GM18520 (cell line): ENCODE measurements at regions not wholly inside any gene's neighbourhood (a gene's known extent, or its start where the extent isn't known, plus 50 kb on each side); places are given as distances from the start of the nearest gene placed in this dataset.

Experiments
- ATAC-seq: cut with Tn5 transposase; IDR thresholded peaks from one replicate; pipeline ENCODE4 v1.9.1; 2021; ENCODE audit not compliant: unreplicated experiment

GRCh38 chr6:168736039-168736438 lies 295.1 kb downstream of the SMOC2 start:
- no peak for ATAC-seq

DNA sequence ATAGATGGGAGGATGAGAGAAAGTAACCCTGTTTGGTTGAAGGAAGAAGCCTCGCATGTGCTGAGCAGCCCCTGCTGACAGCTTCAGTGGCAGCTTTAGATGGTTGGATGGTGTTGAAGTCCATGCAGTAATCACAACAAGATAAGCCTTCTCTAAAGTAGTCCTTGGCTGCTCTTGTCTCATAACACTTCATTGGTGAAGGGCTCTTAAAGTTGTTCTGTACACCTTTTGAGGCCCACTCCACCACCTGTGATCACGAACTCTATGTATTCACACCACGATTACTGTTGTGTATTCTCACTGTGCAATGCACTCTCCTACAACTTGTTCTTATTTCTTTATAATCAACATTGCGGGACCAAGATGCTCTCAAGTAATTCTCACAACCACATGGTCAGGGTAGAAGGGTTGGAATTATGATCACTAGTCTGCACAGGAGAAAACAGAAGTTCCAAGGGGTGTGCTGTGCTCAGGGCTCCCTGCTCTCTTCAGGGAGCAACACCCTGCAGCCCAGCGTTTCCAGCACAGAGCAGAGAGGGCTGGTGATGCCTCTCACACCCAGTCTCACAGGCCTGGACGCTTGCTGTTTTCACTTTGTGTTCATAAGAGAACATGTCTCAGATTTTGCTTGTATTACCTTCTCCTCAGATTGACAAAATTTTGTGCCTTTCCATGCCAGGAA lies 294.4 kb downstream of the SMOC2 start:
- ATAC-seq, result no peak

DNA sequence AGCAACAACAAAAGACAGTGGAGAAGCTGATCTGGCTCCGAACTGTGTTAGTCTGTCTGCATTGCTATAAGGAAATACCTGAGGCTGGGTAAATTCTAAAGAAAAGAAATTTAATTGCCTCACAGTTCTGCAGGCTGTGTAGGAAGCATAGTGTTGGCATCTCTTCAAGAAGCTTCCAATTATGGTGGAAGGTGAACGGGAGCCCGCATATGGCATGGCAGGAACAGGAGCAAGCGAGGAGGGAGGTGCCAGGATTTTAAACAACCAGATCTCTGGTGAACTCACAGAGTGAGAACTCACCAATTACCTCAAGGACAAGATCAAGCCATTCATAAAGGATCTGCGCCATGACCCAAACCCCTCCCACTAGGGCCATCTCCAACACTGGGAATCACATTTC lies 293.5 kb downstream of the SMOC2 start:
- no peak for ATAC-seq

- no peak for ATAC-seq
These were observed 291.7 kb downstream of the SMOC2 start for GRCh38 chr6:168732676-168733075.

DNA sequence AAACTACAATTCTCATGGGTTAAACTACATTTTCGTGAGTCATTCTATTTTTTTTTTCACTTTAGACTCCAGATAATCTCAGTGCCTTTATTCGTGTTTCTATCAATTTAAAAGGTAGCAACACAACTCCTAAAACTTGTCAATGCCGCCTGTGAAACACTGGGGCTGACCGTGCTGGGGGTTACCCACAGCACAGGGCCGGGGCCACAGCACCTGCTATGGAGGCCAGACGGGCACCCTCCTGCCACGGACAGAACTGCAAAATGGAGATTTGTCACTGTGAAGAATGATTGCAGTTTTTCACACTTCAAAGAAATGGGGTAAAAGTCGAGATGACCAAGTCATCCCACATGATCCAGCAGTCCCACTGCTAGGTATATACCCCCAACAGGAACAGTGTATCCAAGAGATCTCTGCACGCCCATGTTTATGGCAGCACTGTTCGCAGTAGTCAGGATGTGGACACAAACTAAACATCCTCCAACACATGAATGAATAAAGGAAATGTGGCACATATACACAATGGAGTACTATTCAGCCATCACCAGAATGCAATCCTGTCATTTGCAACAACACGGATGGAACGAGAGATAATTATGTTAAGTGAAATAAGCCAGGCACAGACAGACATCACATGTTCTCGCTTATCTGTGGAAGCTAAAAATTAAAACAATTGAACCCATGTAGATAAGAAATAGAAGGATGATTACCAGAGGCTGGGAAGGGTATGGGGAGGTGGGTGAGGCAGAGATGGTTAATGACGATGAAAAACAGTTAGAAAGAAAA lies 290.1 kb downstream of the SMOC2 start:
- ATAC-seq, result no peak

DNA sequence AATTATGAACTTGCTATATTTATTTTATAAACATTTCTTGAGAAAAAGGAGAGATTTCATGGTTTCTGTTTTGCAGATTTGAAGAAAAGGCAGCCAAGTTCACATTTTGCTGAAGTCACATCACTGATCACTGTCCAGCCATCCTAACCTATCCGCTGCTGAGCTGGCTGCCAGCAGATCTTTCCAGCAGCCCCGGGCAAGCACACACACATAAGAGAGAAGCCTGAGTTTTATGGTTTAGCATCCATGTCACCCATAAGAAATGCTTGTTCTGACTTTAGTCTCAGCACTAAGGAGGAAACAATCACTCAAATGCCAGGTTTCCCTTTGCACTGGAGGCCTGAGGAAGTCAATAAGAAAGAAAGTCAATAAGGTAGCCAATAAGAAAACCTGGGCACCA lies 287.1 kb downstream of the SMOC2 start:
- ATAC-seq, result no peak

- no peak for ATAC-seq
These were observed 285.4 kb downstream of the SMOC2 start for GRCh38 chr6:168726312-168726856.

GRCh38 chr6:168725802-168726201 lies 284.8 kb downstream of the SMOC2 start:
- no peak for ATAC-seq

DNA sequence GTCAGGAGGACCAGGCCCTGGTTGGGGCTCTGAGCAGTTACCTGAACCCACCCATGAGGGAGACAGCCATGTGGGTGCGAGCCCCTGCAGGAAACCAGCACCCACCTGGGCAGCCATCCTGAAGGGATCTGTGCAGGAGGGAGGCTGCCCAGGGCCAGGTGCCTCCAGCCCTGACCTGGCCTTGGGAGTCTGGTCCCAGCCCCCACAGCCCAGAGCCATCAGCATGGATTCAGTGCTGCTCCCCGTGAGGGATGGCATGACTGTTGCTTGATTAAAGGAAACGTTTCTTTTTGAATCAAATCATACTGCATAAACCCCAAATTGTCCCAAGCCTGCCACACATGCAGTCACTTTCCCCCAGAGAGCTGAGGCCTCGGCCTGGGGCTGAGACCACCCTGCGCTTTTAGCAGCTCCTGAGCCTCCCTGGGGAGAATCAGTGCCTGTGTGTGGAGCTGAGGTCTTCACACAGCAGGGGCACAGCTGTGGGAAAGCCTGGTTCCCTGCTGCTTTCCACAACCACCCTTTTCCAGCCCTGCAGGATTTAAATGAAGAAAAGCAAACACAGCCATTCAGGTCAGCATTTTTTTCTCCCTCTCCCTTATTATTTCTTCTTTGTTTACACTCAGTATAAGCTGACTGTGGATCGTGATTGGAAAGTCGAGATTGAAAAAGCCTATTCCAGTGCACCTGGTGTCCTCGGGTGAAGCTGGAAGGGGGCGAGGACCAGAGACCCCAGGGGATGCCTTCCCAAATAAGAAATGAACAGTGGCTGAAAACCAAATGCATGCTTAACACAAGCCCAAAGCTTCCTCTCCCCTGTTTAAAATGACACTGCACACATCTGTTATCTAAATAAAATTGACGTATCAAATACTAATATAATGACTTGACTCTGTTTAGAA lies 283.9 kb downstream of the SMOC2 start:
- no peak for ATAC-seq

DNA sequence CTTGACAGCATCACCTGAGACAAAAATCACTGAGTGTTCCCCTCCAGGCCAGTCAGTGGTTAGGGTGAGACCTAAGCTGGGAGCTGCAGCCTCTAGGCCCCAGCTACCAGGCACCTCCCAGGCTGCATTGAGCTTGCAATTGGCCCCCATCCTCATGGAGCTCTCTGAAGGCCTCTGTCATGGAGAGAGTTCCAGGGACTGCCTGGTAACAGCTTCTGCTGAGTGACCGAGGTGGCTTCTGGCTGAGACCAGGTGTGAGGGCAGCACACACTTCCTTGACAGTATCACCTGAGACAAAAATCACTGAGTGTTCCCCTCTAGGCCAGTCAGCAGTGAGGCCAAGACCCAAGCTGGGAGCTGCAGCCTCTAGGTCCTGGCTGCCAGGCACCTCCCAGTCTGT lies 283.0 kb downstream of the SMOC2 start:
- no peak for ATAC-seq

DNA sequence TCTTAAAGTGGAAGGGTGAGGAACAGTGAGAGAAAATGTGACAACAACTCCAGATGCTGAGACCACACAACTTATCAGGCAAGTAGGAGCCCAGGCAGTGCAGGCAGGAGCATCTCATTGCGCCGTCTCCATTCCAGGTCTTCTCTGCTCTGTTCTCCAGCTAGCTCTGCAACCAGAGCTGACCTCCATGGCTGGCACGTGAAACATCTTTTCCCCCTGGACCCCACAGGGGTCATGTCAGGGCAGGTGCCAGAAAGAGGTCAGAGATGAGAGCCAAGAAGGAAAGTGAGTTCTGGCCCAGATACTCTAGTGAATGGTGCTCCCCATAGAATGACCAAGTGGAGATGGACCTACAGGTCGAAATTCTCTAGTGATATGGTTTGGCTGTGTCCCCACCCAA lies 281.4 kb downstream of the SMOC2 start:
- no peak for ATAC-seq

- ATAC-seq, result no peak
These were observed 280.6 kb downstream of the SMOC2 start for GRCh38 chr6:168721571-168721970.

DNA sequence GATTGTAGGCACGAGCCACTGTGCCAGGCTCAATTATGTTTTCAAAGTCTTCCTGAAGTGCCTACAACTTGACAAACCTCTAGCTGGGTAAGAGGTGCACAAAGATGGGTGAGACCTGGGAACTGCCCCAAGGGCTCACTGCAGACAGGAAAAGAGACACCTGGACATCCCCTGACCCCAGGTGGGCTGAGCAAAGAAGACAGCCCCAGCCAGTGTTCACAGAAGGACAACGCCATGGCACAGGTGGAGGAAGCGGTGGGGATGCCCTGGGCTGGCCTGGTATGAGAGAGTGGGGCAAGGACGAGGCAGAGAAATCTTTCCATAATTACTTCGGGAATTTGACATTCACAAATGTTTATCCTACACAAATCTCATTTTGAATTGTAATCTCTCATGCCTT lies 278.9 kb downstream of the SMOC2 start:
- ATAC-seq, result no peak

DNA sequence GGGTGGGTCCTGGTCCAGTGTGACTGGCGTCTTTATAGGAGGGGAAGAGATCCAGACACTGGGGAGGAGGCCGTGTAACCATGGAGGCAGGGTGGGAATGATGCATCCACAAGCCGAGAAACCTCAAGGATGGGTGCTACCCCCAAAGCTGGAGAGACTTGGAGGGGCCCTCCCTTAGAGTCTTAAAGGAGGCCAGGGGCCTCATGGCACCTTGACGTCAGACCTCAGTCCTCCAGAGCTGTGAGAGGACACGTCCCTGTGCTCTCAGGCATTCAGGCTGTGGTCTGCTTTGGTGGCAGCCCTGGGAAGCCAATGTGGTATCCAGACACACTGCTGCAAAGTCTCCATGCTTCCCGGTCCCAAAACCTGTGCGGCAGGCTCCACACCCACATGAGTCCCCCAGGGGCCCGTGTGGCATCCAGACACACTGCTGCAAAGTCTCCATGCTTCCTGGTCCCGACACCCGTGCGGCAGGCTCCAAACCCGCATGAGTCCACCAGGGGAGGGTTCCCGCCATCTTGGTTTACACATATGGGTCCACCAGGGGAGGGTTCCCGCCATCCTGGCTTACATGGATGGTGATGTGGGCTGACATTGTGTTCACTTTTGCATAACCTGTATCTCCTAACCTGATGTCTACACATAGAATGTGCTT lies 278.0 kb downstream of the SMOC2 start:
- ATAC-seq, result no peak
